Right lung (tissue), 2 donors: ENCODE measurements at regions not wholly inside any gene's neighbourhood (a gene's known extent, or its start where the extent isn't known, plus 50 kb on each side); places are given as distances from the start of the nearest gene placed in this dataset.
A peak's percentile ranks its signal among the peaks of the same experiment; 100 is the strongest.
"Not testable (repeated sequence)": the region's sequence is repeated elsewhere in the genome, so short reads cannot be mapped to it uniquely, and the experiment has no call there.

Source experiments
- DNase-seq, 2 donors: peaks; one replicate each; pipeline ENCODE4 v3.0.0-alpha.2; 2013

DNA sequence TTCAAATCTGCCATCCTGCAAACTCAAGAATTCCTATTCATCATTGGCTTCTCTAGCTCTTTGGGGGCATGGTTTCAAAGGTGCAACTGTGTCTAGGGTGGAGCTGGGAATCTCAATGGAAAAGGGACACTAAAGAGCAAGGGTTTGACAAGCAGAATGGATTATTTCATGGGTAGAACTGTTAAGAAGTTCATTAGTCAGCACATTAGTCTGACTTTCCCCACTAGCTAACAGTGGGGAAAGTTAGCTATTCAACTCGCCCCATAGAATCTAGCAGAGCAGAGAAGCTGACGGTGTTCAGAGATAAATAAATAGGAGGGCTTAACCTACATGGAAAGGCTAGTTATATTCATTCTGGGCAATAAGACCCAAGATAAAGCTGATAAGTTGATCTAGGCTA lies 153.9 kb downstream of the EMP1 start:
- DNase-seq = no peak

GRCh38 chr12:13348464-13348863 lies 151.9 kb downstream of the EMP1 start:
- DNase-seq = no peak

DNA sequence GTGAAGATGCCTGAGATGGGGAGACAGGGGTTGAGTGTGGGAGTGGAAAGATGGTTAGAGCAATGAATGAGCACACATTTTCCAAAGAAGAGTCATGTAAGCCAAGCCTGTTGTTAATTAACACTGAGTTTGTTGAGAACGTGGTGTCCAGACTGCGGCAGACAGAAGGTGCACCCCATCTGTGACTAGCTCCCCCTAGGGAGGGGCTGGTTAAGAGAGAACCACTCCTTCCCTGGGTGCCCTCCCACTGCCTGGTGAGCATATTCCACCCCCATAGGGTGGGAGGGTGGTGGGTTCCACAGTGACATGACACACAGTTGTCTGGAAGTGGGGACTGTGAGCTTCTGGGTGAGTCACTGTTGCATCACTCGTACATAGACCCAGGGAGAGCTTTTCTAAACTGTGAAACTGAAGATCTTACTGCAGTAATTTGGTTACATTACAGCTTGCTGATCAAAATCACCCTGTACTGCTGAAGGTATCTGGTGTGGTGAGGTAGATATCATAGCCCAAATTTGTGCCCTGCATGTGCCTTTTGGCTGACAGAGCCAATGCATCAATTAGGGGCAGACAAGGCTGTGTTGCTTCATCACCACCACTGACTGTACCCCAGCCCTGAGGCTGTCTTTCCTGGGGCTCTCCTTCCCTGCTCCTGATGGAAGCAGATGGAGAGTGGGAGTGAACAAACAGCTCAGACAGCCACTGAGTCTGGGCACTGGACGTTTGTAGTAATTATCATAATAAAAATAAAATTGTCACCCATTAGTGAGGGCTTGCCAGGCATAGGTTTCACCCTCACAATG lies 150.9 kb downstream of the EMP1 start:
- DNase-seq = no peak

- no peak for DNase-seq
Measured at GRCh38 chr12:13345722-13346121, 149.2 kb downstream of the EMP1 start.

- DNase-seq = no peak
Measured at GRCh38 chr12:13343375-13343774, 146.8 kb downstream of the EMP1 start.

GRCh38 chr12:13342971-13343370 lies 146.4 kb downstream of the EMP1 start:
- no peak for DNase-seq

- no peak for DNase-seq
Measured at GRCh38 chr12:13340149-13340548, 143.6 kb downstream of the EMP1 start.

DNA sequence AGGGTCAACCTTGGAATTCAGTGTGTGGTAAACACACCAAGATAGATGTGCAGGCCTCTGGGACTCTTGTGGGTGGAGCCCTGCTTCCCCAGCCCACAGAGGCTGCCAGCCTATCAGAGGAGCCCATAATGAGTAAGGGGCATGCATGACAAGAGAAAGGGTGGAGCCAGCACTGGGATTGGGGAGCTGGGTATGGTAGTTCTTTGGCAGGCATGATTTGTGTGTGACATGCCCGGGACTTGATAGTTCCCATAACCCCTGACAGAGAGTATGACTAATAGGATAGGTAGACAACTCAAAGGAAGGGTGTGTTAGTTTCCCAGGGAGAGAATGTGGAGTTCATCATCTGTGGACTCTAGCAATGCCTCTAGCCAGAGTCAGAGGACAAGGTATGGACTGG lies 143.0 kb downstream of the EMP1 start:
- DNase-seq = no peak

GRCh38 chr12:13339091-13339490 lies 142.6 kb downstream of the EMP1 start:
- DNase-seq = no peak

GRCh38 chr12:13337791-13338190 lies 141.3 kb downstream of the EMP1 start:
- peak; percentile 3 to 9 for DNase-seq

GRCh38 chr12:13336216-13336615 lies 139.7 kb downstream of the EMP1 start:
- DNase-seq = no peak

- no peak for DNase-seq
Measured at GRCh38 chr12:13328535-13328934, 132.0 kb downstream of the EMP1 start.

DNA sequence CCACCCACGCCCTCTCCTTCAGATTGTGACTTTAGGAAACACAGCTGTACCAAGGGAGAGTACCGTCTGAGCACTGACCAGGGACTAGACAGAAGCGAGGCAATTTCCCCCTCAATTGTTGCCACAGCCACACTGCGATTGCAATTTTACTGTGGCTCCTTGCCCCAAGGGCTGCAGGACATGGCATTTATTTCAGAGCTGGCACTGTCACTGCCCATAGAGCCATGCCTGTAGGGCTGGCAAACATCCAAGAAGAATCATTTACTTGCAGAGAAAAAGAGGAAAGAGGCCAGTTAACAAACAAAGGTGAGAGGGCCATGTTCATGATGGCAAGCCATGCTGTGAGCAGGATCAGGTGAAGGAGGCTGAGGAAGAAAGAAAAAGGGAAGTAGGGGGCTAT lies 129.6 kb downstream of the EMP1 start:
- no peak for DNase-seq

DNA sequence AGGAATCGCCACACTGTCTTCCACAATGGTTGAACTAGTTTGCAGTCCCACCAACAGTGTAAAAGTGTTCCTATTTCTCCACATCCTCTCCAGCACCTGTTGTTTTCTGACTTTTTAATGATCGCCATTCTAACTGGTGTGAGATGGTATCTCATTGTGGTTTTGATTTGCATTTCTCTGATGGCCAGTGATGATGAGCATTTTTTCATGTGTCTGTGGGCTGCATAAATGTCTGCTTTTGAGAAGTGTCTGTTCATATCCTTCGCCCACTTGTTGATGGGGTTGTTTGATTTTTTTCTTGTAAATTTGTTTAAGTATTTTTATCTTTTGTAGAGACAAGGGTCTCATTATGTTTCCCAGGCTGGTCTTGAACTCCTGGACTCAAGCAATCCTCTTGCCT lies 128.5 kb downstream of the EMP1 start:
- DNase-seq = not testable (repeated sequence)

- no peak for DNase-seq
Measured at GRCh38 chr12:13318231-13319015, 121.9 kb downstream of the EMP1 start.

DNA sequence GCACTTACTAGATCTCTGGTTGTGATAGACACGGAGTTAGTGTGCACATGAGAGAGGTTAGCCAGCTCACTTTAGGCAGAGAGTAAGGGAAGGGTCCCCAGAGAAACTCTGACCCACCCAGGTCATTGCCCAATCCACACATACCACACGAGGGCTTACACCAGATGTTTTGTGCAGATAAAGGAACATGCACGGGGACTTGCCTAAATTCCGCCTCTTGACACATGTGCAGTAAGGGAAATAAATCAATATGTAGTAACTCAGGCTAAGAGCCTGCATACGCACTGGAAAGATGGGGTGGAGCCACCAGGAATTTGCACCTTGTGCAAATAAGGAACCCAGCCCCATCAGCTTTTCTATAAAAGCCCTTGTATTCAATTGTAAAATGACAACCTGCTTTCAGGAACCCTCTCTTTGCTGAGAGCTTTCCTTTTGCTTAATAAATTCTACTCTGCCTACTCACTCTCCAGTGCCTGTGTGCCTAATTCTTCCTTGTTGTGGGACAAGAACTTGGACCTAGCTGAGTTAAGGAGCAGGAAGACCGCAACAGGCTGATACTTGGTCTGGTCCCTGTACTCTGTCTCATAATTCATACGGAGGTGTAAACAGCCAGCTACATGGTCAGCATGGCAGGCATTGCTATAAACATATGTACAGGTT lies 120.2 kb downstream of the EMP1 start:
- DNase-seq = no peak

GRCh38 chr12:13313886-13314285 lies 117.4 kb downstream of the EMP1 start:
- no peak for DNase-seq

DNA sequence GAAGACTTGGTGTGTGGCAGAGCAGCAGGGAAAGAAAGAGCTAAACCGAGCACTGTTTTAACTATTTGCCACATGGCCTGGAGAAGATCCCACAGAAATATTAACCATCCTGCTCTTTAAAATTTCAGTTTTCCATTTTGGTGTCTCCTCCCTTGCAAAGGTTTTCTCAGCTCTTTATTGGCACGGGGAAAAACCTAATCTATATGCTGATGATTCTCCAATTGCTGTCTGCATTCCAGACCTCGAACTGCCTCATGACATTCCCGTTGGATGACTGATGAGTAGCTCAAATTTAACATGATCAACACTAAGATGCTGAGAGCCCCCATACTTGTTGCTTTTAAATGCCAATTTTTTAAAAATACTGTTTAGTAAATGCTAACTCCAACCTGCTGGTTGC lies 115.0 kb downstream of the EMP1 start:
- no peak for DNase-seq

DNA sequence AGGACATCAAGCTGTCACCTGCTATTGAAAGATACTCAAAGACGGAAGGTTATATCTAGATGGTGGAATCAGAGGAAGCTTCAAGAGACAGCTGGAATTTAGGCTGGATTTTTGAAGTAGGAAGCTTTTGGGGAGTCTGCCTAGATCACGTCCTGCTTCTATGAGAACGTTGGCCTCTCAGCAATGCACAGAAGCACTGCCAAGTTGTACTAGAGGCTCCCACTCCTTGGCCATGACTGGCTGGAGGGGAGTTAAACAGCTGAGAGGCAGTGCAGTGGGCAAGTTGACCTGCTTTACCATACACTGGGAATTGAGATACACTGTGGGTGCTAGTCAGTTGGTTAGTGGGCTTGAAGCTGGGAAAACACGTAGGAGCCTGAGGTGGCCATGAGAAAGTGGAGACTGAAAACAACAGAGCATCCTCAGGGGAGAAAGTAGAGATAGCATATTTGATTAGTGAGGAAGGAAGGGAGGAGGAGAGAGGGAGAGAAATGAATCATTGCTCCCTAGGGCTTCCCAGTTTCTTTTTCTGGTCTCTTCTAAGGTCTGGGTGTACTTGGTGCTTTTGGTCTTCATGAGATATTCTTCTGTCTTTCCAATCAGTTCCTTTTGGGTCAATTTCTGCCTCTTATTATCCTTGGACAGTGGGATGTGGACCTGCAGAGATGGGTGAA lies 110.8 kb downstream of the EMP1 start:
- DNase-seq = no peak

- DNase-seq = no peak
Measured at GRCh38 chr12:13304924-13305323, 108.4 kb downstream of the EMP1 start.

DNA sequence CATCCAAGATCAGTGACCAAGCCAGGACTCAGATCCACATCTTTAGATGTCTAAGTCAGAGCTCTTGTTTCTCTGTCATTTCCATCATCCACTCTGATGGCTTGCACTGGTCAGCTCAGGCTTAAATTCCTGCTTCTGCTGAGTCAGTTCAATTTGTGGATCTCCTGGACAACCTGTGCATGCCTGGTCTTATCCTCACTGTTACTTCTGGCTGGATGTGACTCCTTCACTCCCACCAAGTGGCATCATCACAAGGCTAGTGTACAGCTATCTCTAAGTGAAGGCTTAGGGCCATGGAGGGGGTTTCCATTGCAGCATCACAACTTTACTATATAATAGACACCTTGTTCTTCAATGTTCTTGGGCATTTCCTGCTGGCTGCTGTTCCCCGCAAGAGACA lies 102.9 kb downstream of the EMP1 start:
- DNase-seq = no peak

- no peak for DNase-seq
Measured at GRCh38 chr12:13293096-13293495, 96.6 kb downstream of the EMP1 start.
